ENCODE measurements at regions not wholly inside any gene's neighbourhood (a gene's known extent, or its start where the extent isn't known, plus 50 kb on each side); places are given as distances from the start of the nearest gene placed in this dataset.

- no peak for ATAC-seq (ENCODE audit: low read depth)
- Mint-ChIP-seq H3K4me3 (no peak overlapping the region), H3K27ac (no peak overlapping the region), H3K9me3 (no peaks in the 10 kb centered on the region), H3K4me1 (no peaks in the 10 kb centered on the region), H3K36me3 (no peaks in the 10 kb centered on the region), H3K27me3 (peaks cover 7% of the 10 kb centered on the region)
- POLR2A ChIA-PET = no interaction called here
- no peak for DNase-seq
Measured at GRCh38 chr12:97275728-97276590, 186.6 kb upstream of the RMST start.

GRCh38 chr12:97276661-97277429 is 185.8 kb upstream of the RMST start:
- Mint-ChIP-seq H3K27ac (no peak overlapping the region), H3K36me3 (no peaks in the 10 kb centered on the region), H3K4me3 (no peak overlapping the region), H3K9me3 (no peaks in the 10 kb centered on the region), H3K27me3 (peaks cover 7% of the 10 kb centered on the region), H3K4me1 (no peaks in the 10 kb centered on the region)
- DNase-seq (no peak), ATAC-seq (ENCODE audit: low read depth) (no peak)
- POLR2A ChIA-PET = no interaction called here

GRCh38 chr12:97283297-97283696 is 179.3 kb upstream of the RMST start:
- no peak for DNase-seq
- Mint-ChIP-seq H3K4me1 (no peaks in the 10 kb centered on the region), H3K36me3 (no peaks in the 10 kb centered on the region), H3K27me3 (no peaks in the 10 kb centered on the region), H3K4me3 (no peak overlapping the region), H3K27ac (no peak overlapping the region), H3K9me3 (no peaks in the 10 kb centered on the region)
- ATAC-seq (ENCODE audit: low read depth) = no peak
- POLR2A ChIA-PET = no interaction called here

- ATAC-seq (ENCODE audit: low read depth) (no peak), DNase-seq (no peak)
- POLR2A ChIA-PET = no interaction called here
- Mint-ChIP-seq H3K4me1 (no peaks in the 10 kb centered on the region), H3K27ac (no peak overlapping the region), H3K27me3 (no peaks in the 10 kb centered on the region), H3K9me3 (no peaks in the 10 kb centered on the region), H3K4me3 (no peak overlapping the region), H3K36me3 (no peaks in the 10 kb centered on the region)
Measured at GRCh38 chr12:97288531-97288930, 174.1 kb upstream of the RMST start.

GRCh38 chr12:97292588-97292987 is 170.0 kb upstream of the RMST start:
- ATAC-seq (ENCODE audit: low read depth) = no peak
- no peak overlapping the region for H3K27ac Mint-ChIP-seq

GRCh38 chr12:97293541-97293940 is 169.1 kb upstream of the RMST start:
- DNase-seq (no peak), ATAC-seq (ENCODE audit: low read depth) (no peak)
- no peak overlapping the region for H3K27ac Mint-ChIP-seq
- no peaks in the 10 kb centered on the region for H3K9me3 Mint-ChIP-seq
- H3K27me3 Mint-ChIP-seq = no peaks in the 10 kb centered on the region
- no peak overlapping the region for H3K4me3 Mint-ChIP-seq
- H3K4me1 Mint-ChIP-seq = no peaks in the 10 kb centered on the region
- no peaks in the 10 kb centered on the region for H3K36me3 Mint-ChIP-seq
- POLR2A ChIA-PET = no interaction called here

More at GRCh38 chr12:97292588-97292987, 170.0 kb upstream of the RMST start:
- Mint-ChIP-seq H3K36me3 (no peaks in the 10 kb centered on the region), H3K4me1 (no peaks in the 10 kb centered on the region), H3K9me3 (no peaks in the 10 kb centered on the region), H3K27me3 (no peaks in the 10 kb centered on the region), H3K4me3 (no peak overlapping the region)
- no peak for DNase-seq
- POLR2A ChIA-PET = no interaction called here

GRCh38 chr12:97299847-97300246 is 162.8 kb upstream of the RMST start:
- Mint-ChIP-seq H3K27me3 (peaks cover 3% of the 10 kb centered on the region), H3K4me3 (no peak overlapping the region), H3K36me3 (no peaks in the 10 kb centered on the region), H3K9me3 (no peaks in the 10 kb centered on the region), H3K27ac (no peak overlapping the region), H3K4me1 (no peaks in the 10 kb centered on the region)
- POLR2A ChIA-PET = no interaction called here
- ATAC-seq (ENCODE audit: low read depth) = no peak
- no peak for DNase-seq

GRCh38 chr12:97300431-97300830 is 162.2 kb upstream of the RMST start:
- H3K27ac Mint-ChIP-seq = no peak overlapping the region
- POLR2A ChIA-PET = no interaction called here
- ATAC-seq (ENCODE audit: low read depth) (no peak), DNase-seq (no peak)
- H3K27me3 Mint-ChIP-seq = peaks cover 3% of the 10 kb centered on the region
- H3K4me1 Mint-ChIP-seq = no peaks in the 10 kb centered on the region
- no peaks in the 10 kb centered on the region for H3K9me3 Mint-ChIP-seq
- H3K36me3 Mint-ChIP-seq = no peaks in the 10 kb centered on the region
- H3K4me3 Mint-ChIP-seq = no peak overlapping the region

- POLR2A ChIA-PET = no interaction called here
- no peak overlapping the region for H3K4me3 Mint-ChIP-seq
- DNase-seq (no peak), ATAC-seq (ENCODE audit: low read depth) (no peak)
- H3K4me1 Mint-ChIP-seq = no peaks in the 10 kb centered on the region
- no peak overlapping the region for H3K27ac Mint-ChIP-seq
- peaks cover 3% of the 10 kb centered on the region for H3K27me3 Mint-ChIP-seq
- no peaks in the 10 kb centered on the region for H3K36me3 Mint-ChIP-seq
- H3K9me3 Mint-ChIP-seq = no peaks in the 10 kb centered on the region
Measured at GRCh38 chr12:97300891-97301290, 161.7 kb upstream of the RMST start.

GRCh38 chr12:97301576-97301975 is 161.0 kb upstream of the RMST start:
- no peak overlapping the region for H3K27ac Mint-ChIP-seq
- no peak overlapping the region for H3K4me3 Mint-ChIP-seq
- POLR2A ChIA-PET = no interaction called here
- no peak for DNase-seq
- no peak for ATAC-seq (ENCODE audit: low read depth)
- no peaks in the 10 kb centered on the region for H3K4me1 Mint-ChIP-seq
- H3K36me3 Mint-ChIP-seq = no peaks in the 10 kb centered on the region
- H3K9me3 Mint-ChIP-seq = no peaks in the 10 kb centered on the region
- H3K27me3 Mint-ChIP-seq = peaks cover 3% of the 10 kb centered on the region

- peaks cover 3% of the 10 kb centered on the region for H3K27me3 Mint-ChIP-seq
- no peaks in the 10 kb centered on the region for H3K4me1 Mint-ChIP-seq
- ATAC-seq (ENCODE audit: low read depth) (no peak), DNase-seq (no peak)
- no peaks in the 10 kb centered on the region for H3K36me3 Mint-ChIP-seq
- H3K27ac Mint-ChIP-seq = no peak overlapping the region
- no peaks in the 10 kb centered on the region for H3K9me3 Mint-ChIP-seq
- POLR2A ChIA-PET = no interaction called here
- no peak overlapping the region for H3K4me3 Mint-ChIP-seq
Measured at GRCh38 chr12:97305651-97306050, 157.0 kb upstream of the RMST start.

- POLR2A ChIA-PET = no interaction called here
- H3K27ac Mint-ChIP-seq = no peak overlapping the region
Measured at GRCh38 chr12:97306147-97306546, 156.5 kb upstream of the RMST start.

GRCh38 chr12:97308576-97309198 is 153.9 kb upstream of the RMST start:
- no peaks in the 10 kb centered on the region for H3K9me3 Mint-ChIP-seq
- no peak for ATAC-seq (ENCODE audit: low read depth)
- no peaks in the 10 kb centered on the region for H3K36me3 Mint-ChIP-seq
- POLR2A ChIA-PET = no interaction called here
- no peak for DNase-seq
- peaks cover 4% of the 10 kb centered on the region for H3K27me3 Mint-ChIP-seq
- H3K4me1 Mint-ChIP-seq = no peaks in the 10 kb centered on the region
- H3K27ac Mint-ChIP-seq = no peak overlapping the region
- no peak overlapping the region for H3K4me3 Mint-ChIP-seq

More at GRCh38 chr12:97306147-97306546, 156.5 kb upstream of the RMST start:
- no peaks in the 10 kb centered on the region for H3K36me3 Mint-ChIP-seq
- ATAC-seq (ENCODE audit: low read depth) (no peak), DNase-seq (no peak)
- H3K4me1 Mint-ChIP-seq = no peaks in the 10 kb centered on the region
- H3K9me3 Mint-ChIP-seq = no peaks in the 10 kb centered on the region
- H3K4me3 Mint-ChIP-seq = no peak overlapping the region
- peaks cover 3% of the 10 kb centered on the region for H3K27me3 Mint-ChIP-seq

- Mint-ChIP-seq H3K4me1 (no peaks in the 10 kb centered on the region), H3K36me3 (no peaks in the 10 kb centered on the region), H3K9me3 (no peaks in the 10 kb centered on the region), H3K27ac (no peak overlapping the region), H3K4me3 (no peak overlapping the region), H3K27me3 (peaks cover 4% of the 10 kb centered on the region)
- POLR2A ChIA-PET = no interaction called here
- no peak for DNase-seq
- ATAC-seq (ENCODE audit: low read depth) = no peak
Measured at GRCh38 chr12:97309921-97310320, 152.7 kb upstream of the RMST start.
